GM19452 (cell line): ENCODE measurements at regions not wholly inside any gene's neighbourhood (a gene's known extent, or its start where the extent isn't known, plus 50 kb on each side); places are given as distances from the start of the nearest gene placed in this dataset.
"Not testable (repeated sequence)": the region's sequence is repeated elsewhere in the genome, so short reads cannot be mapped to it uniquely, and the experiment has no call there.

Experiments
- ATAC-seq: cut with Tn5 transposase; IDR thresholded peaks from one replicate; pipeline ENCODE4 v1.9.1; 2021; ENCODE audit not compliant: unreplicated experiment

- ATAC-seq = not testable (repeated sequence)
Observed at GRCh38 chr4:49226216-49226866, 240.3 kb downstream of the CWH43 start.

DNA sequence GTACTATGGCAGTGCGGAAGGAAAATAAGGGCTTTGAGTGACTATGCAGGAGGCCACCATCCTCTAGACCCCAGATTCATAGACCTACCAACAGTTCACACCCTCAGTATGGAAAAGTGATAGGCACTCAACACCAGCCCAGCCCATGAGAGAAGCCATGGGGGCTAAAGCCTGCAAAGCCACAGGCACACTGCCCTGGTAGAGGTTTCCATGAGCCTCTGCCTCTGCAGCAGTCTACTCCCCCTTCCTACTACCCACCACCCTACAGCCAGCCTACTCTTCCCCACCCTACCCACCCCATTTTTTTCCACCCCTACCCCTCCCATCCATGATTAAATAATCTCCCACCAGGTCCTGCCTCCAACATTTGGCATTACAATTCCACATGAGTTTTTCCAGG is 241.9 kb downstream of the CWH43 start:
- ATAC-seq = not testable (repeated sequence)

- not testable (repeated sequence) for ATAC-seq
Observed at GRCh38 chr4:49229243-49229642, 243.2 kb downstream of the CWH43 start.

GRCh38 chr4:49229713-49230112 is 243.6 kb downstream of the CWH43 start:
- ATAC-seq = not testable (repeated sequence)

DNA sequence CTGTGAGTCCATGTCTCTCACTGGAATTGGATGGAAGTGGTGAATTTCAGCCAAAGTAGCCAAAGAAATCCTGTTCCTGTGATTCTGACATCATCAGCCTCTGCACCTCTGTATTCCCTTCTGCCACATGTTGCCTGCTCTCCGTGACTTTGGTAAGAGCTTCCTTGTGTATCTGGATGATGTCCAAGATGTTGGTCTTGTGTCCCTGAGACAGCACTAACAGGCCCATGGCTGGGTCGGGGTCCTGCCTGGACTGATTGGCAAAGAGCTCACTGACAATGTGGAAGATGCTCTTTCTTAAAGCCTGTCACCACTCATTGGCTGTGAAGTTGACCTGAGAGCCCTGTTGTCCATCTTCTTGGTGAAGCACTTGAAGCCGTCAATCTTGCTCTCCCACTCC is 247.3 kb downstream of the CWH43 start:
- ATAC-seq = not testable (repeated sequence)

DNA sequence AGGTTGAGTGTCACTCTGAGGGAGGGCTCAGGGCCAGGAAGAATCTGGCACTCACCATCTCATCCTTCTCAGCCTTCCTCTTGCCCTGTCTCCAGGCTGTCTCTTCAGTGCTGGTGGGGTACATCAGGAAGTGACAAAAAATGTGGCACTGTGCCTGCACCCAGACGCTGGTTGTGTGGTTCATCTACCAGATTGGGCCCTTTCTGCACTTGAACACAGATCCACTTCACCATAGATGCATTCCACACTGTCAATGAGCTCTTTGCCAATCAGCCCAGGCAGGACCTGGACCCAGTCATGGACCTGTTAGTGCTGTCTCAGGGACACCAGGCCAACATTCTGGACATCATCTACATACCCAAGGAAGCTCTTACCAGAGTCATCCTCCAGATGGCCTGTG is 247.7 kb downstream of the CWH43 start:
- not testable (repeated sequence) for ATAC-seq

GRCh38 chr4:49234382-49234781 is 248.3 kb downstream of the CWH43 start:
- ATAC-seq = not testable (repeated sequence)

GRCh38 chr4:49235413-49236160 is 249.5 kb downstream of the CWH43 start:
- ATAC-seq = not testable (repeated sequence)

GRCh38 chr4:49236474-49236873 is 250.4 kb downstream of the CWH43 start:
- not testable (repeated sequence) for ATAC-seq

DNA sequence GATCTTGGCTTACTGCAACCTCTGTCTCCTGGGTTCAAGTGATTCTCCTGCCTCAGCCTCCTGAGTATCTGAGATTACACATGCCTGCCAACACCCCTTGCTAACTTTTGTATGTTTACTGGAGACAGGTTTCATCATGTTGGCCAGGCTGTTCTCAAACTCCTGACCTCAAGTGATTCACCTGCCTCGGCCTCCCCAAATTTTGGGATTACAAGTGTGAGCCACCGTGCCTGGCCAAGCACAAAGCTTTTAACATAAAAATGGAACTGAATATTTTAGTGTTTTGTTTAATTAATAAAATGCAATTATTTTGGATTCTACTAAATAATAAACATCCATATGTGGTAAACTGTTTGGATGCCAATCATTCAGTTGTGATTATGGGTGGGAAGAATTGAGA is 255.2 kb downstream of the CWH43 start:
- not testable (repeated sequence) for ATAC-seq

DNA sequence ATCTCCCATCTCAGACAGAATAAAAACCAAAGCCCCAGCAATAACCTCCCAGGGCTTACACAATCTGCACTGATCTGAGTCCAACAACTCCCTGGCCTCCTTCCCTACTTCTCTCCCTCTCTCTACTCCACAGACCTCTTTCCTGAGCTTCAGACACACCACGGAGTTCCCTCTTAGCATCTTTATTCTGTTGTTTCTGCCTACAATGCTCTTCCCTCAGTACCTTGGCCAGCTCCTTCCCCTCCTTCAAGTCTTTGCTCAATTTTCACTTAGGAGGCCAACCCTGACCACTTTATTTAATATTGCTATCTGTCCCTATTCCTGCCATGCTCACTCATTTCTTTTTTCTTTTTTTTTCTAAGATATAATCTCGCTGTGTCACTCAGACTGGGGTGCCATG is 276.7 kb downstream of the CWH43 start:
- ATAC-seq = not testable (repeated sequence)

- ATAC-seq = not testable (repeated sequence)
Observed at GRCh38 chr4:49270435-49270834, 284.4 kb downstream of the CWH43 start.

GRCh38 chr4:49270912-49271311 is 284.8 kb downstream of the CWH43 start:
- ATAC-seq = not testable (repeated sequence)

DNA sequence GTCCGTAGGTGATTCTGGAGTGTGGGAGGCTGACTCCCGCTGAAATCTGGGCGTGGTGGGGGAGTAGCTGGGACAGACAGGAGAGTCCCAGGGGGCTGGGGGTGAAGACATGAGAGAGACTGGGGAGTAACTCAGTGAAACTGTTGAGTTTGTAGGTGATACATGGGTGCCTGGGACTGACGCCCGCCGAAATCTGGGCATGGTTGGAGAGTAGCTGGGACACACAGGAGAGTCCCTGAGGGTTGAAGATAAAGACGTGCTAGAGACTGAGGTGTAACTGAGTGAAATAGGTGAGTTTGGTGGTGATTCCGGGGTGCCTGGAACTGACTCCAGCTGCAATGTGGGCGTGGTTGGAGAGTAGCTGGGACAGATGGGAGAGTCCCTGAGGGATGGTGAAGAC is 299.8 kb downstream of the CWH43 start:
- not testable (repeated sequence) for ATAC-seq

DNA sequence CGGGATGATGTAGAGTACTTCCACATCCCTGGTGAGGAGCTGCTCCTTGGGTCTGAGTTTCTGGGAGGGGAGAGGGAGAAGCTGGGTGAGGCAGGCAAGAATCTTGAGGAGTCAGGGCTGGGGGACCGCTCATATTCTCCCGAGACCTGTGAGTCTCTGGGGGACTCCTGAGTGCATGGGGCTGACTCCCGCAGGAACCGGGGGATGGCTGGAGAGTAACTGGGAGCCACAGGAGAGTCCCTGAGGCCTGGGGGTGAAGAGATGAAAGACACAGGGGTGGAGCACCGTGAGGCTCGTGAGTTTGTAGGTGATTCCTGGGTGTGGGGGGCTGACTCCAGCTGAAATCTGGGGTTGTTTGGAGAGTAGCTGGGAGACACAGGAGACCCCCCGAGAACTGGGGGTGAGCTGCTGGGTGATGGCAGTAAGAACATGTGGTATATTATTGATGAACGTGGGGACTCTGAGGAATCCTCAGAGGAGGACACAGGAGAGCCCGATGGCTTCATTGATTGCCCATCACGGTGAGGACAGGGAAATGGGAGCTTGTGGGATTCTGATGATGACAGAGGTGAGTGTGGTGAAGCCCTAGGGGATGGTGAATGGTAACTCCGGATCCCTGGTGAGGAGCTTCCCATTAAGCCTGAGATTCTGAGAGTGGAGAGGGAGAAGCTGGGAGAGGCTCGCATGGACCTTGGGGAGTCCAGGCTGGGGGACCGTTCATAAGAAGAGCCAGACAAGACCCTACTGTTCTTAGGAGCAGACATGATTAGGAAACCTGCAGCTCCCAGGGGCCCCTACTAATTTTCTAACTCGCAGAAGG is 301.1 kb downstream of the CWH43 start:
- not testable (repeated sequence) for ATAC-seq

DNA sequence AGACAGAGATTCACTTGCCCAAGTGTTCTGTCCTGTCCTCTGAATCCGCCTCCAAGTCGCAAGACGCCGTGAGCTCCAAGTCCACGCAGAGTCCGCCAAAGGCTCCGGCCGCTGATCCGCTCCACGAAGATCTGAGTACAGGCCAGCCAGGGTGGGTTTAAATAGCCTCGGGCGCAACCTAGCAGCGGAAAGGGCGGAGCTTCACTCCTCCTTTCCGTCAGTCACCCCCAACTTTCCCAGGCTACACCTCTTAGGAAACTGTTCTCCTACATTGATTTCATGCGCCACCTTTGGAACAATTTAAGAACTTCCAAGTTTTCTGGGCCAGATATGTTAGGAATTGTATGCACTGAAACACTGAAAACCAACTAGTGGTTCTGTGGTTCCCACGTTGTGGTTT is 301.8 kb downstream of the CWH43 start:
- not testable (repeated sequence) for ATAC-seq

GRCh38 chr4:49288796-49289195 is 302.7 kb downstream of the CWH43 start:
- not testable (repeated sequence) for ATAC-seq

DNA sequence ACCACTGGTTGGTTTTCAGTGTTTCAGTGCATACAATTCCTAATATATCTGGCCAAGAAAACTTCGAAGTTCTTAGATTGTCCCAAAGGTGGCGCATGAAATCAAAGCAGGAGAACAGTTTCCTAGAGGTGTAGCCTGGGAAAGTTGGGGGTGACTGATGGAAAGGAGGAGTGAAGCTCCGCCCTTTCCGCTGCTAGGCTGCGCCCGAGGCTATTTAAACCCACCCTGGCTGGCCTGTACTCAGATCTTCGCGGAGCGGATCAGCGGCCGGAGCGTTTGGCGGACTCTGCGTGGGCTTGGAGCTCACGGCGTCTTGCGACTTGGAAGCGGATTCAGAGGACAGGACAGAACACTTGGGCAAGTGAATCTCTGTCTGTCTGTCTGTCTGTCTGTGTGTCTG is 328.7 kb downstream of the CWH43 start:
- not testable (repeated sequence) for ATAC-seq

- ATAC-seq = not testable (repeated sequence)
Observed at GRCh38 chr4:49320725-49321410, 334.8 kb downstream of the CWH43 start.

- not testable (repeated sequence) for ATAC-seq
Observed at GRCh38 chr4:49321511-49322300, 335.6 kb downstream of the CWH43 start.
